Femur (tissue), 1 donor: ENCODE measurements at regions not wholly inside any gene's neighbourhood (a gene's known extent, or its start where the extent isn't known, plus 50 kb on each side); places are given as distances from the start of the nearest gene placed in this dataset.
"Not testable (repeated sequence)": the region's sequence is repeated elsewhere in the genome, so short reads cannot be mapped to it uniquely, and the experiment has no call there.

Experiments
- DNase-seq: peaks from one replicate; pipeline ENCODE4 v3.0.0-alpha.2; 2017

DNA sequence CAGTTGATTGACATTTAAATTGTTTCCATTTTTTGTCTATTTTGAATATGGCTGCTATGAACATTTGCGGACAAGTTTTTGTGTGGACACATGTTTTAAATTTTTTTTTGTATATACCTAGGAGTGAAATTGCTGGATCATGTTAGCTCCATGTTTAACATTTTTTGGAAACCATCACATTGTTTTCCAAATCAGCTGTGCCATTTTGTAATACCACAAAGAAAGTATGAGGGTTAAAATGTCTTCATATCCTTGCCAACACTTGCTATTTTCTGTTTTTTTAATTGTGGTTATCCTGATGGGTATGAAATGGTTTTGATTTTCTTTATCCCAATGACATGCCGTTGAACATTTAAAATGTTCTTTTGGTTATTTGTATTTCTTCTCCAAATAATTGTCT lies 52.1 kb downstream of the CARTPT start:
- DNase-seq, result no peak

GRCh38 chr5:71778678-71779276 lies 59.7 kb downstream of the CARTPT start:
- no peak for DNase-seq

GRCh38 chr5:71780597-71780996 lies 61.5 kb downstream of the CARTPT start:
- DNase-seq, result no peak

GRCh38 chr5:71782393-71782770 lies 63.3 kb downstream of the CARTPT start:
- no peak for DNase-seq

DNA sequence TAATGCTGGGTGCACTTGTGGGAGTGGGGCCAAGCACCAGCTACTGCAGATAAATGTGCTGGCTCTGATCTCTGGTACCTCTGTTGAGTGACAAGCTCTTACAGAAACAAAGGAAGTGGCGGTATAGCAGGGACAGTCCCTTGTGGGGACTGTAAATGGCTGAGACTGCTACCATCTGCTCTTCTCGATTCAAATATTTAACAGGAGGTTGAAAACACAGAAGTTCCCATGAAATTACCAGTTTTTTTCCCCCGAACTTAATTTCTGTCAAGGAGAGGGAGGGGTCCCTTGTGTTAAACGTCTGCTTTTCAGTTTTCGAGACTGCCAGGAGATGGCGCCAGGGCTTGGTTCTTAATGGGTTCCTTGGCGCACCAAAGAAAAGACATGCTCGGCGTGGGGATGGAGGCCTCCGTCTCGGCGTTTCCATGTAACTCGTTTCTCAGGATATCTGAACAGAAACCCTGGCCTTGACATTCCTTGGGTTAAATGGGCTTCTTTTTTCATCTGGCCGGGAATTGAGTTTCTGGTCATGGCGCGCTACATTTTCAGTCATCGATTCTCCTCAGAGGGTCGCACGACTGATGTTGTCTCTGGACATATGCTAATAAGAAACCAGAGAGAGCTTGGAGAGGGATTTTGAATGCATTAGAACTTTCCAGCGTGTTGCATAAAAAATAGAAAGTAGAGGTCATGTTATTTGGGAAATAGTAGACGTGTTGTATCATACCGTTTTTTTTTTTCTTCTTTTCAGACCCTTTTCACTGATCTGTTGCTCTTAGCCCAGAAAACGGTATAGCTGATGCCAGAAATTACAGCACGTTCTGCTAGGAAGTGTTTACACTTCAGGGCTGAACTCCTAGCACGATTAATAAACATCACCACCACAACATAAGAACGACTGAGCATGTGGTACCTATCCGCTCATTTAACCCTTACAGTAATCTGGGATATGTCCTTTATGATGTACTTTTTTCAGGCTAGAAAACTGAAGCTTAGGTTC lies 64.0 kb downstream of the CARTPT start:
- DNase-seq, result peak; percentile 87

DNA sequence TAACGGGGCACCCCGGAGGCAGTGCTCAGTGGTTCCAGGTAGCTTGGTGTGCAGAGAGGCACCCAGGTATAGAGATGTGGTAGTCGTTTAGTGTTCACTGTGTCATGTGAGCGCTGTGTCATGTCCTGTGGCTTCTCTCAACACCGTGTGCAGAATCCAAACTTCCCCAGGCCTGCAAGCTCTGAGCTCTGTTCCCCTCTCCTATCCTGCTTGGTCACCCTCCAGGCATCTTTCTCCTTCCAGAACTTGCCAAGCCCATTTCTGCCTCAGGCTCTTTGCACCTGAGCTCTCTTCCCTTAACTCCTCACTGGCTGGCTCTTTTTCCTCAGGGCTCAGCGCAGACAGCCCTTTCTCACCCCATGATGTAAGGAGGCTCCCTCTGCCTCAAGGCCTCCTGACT lies 64.8 kb downstream of the CARTPT start:
- no peak for DNase-seq

DNA sequence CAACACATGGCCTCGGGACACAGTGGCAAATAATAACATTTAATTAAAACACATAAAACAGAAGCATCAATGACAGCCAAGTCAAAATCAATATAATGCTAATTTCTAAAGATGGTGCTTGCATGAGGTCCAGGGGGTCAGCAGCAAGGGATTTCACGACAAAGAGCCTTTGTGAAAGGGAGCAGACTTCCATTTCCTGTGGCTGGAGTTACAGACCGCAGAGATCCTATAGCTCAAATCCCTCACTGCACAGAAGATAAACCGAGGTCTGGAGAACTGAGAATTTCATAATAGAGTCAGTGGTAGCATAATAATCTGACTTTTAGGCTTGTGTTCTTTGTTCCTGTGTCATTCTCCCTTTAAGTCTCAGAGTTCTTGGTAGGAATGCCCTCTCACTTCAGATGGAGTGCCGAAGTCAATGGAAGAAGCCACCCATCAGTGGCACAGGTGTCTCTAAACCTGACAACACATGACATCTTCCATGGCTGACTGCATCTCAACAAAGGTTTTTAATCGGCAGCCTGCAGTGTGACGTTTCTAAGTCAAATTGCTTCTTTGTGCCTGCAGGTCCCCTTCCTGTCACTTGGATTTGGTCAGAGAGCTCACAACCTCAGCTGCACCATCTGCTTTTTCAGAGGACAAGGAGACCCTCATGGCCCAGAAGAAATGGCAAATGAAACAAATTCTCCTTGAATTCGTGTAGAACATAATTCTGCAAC lies 67.4 kb downstream of the CARTPT start:
- no peak for DNase-seq

- DNase-seq, result no peak
Measured at GRCh38 chr5:71788794-71789193, 69.7 kb downstream of the CARTPT start.

DNA sequence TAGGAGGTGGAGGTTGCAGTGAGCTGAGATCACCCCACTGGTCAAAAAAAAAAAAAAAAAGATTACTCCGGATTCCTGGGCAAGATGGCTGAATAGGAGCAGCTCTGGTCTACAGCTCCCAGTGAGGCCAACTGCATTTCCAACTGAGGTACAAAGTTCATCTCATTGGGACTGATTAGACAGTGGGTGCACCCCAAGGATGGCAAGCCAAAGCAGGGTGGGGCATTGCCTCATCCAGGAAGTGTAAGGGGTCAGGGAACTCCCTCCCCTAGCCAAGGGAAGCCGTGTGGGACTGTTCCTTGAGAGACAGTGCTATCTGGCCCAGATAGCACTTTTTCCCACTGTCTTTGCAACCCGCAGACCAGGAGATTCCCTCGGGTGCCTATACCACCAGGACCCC lies 70.7 kb downstream of the CARTPT start:
- no peak for DNase-seq

- DNase-seq, result no peak
Measured at GRCh38 chr5:71790433-71790832, 71.4 kb downstream of the CARTPT start.

- DNase-seq, result not testable (repeated sequence)
Measured at GRCh38 chr5:71792041-71792440, 73.0 kb downstream of the CARTPT start.

DNA sequence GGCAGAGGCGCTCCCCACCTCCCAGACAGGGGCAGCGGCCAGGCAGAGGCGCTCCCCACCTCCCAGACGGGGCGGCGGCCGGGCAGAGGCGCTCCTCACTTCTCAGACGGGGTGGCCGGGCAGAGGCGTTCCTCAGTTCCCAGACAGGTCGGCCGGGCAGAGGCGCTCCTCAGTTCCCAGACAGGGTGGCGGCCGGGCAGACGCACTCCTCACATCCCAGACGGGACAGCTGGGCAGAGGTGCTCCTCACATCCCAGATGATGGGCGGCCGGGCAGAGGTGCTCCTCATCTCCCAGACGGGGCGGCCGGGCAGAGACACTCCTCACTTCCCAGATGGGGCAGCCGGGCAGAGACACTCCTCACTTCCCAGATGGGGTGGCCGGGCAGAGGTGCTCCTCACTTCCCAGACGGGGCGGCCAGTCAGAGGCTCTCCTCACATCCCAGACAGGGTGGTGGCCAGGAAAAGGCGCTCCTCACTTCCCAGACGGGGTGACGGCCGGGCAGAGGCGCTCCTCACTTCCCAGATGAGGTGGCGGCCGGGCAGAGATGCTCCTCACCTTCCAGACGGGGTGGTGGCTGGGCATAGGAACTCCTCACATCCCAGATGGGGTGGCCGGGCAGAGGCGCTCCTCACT lies 75.1 kb downstream of the CARTPT start:
- DNase-seq, result no peak

GRCh38 chr5:71802673-71803072 lies 83.6 kb downstream of the CARTPT start:
- DNase-seq, result no peak

DNA sequence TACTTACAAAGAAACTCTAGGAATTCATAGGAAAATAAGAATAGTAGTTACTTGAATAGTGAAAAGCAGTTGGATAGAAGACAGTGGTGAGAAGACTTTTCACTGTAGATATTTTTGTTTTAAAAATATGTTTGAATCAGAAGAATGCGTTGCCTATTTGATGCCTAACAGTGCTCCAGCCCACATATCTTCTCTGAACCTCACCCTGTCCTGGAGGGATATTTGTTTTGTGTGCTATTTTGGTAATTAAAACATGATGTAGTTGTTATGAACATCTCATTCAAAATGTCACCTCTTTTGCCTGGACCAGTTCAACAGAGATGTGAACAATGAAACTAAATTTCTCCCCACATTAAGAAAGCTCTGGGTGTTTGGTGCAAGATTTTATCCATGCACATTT lies 87.6 kb downstream of the CARTPT start:
- no peak for DNase-seq

GRCh38 chr5:71807909-71808308 lies 88.8 kb downstream of the CARTPT start:
- no peak for DNase-seq

DNA sequence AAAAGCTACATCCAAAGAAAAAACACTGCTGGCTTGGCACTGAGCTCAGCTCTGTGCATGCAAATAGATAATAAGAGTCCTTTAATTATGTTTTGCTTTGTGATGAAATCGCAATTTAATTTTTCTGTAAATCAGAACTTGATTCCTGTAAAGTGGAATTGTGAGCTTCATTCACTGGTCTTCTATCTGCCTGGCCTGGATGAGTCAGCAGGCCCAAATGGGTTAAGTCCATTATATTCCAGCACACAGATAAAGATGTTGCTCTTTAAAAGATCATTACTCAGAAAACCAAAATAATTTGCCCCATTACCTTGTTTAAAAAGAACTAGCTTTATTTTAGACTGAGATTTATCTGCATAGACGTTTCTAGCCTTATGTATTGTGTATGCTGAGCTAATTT lies 90.4 kb downstream of the CARTPT start:
- DNase-seq, result no peak

DNA sequence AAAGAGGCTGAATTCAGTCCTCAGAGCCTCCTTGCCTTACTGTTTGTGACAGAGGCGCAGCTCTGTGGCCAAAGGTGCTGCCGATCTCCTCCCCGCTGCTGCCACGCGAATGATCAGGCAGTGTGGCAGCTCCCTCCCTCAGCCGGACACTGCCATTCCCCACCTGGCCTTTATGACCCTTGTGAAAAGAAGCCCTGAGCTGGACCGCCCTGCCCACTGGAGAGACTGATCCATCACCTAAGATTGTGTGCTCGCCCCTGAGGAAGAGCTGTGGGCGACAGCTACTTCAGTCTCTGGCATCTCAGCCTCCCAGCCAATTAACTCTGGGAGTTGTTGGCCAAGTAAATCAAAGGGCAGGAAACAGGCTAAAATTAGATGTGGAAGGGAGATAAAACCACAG lies 90.9 kb downstream of the CARTPT start:
- DNase-seq, result no peak

- no peak for DNase-seq
Measured at GRCh38 chr5:71810471-71811195, 91.6 kb downstream of the CARTPT start.

DNA sequence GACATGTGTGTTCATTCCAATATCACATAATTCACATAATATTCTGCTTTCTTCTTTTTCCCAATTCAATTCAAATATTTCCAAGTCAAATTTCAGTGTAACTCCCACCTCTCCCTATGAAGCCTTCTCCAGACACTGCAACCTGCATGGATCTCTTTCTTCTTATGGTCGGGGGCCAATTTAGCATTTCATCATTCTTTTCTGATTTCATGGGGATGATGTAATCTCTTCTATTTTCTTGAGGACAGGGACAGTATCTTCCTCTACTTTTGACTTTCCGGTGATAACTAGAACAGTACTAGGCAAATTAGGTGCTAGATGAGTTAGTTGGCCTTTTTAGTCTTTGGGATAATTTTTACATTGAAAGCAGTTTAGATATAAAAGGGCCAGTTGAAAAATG lies 92.7 kb downstream of the CARTPT start:
- DNase-seq, result no peak

DNA sequence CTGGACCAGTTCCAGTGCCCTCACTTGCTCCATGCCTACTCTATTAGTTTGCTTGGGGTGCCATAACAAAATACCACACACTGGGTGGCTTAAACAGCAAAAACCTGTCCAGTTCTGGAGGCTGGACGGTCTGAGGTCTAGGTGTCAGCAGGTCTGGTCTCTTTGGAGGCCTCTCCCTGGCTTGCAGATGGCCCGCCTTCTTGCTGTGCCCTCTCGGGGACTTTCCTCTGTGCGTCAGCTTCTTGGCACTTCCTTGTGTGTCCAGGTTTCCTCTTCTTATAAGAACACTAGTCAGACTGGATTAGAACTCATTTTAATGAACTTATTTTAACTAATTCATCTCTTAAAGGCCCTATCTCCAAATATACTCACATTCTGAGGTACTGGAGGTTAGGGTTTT lies 97.2 kb downstream of the CARTPT start:
- no peak for DNase-seq

DNA sequence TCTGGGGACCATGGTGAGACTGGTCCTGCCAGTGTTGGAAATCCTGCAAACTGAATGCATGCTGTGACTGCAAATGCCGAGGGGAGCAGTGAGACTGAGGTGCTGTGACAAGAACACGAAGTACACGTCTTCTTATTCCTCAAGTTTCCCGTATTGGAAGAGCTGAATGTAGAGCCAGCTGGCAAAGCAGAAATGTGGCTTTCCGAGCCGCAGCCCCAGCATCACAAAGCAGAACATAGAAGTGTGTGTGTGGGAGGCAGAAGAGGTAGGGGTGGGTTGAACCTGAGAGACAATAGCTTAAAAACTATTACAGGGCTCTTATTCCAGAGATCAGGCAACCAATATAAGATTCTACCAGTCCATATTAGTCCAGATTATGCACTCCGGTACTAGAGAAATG lies 98.8 kb downstream of the CARTPT start:
- no peak for DNase-seq

DNA sequence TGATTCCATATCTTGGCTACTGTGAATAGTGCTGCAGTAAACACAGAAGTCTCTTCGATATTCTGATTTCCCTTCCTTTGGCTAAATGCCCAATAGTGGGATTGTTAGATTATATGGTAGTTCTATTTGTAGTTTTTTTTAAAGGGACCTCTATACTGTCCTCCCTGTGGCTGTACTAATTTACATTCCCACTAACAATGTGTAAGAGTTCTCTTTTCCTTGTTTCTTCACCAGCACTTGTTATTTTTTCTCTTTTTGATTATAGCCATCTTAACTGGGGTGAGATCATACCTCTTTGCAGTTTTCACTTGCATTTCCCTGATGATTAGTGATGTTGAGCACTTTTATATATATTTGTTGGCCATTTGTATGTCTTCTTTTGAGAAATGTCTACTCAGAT lies 102.0 kb downstream of the CARTPT start:
- no peak for DNase-seq

DNA sequence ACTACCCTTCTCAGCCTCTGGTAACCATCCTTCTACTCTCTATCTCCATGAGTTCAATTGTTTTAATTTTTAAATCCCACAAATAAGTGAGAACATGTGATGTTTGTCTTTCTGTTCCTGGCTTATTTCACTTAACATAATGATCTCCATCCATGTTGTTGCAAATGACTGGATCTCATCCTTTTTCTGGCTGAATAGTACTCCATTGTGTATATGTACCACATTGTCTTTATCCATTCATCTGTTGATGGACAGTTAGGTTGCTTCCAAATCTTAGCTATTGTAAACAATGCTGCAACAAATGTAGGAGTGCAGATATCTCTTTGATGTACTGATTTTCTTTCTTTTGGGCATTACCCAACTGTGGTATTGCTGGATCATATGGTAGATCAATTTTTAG lies 103.0 kb downstream of the CARTPT start:
- not testable (repeated sequence) for DNase-seq
